Neuronal stem cell (in vitro differentiated cells): ENCODE measurements at regions not wholly inside any gene's neighbourhood (a gene's known extent, or its start where the extent isn't known, plus 50 kb on each side); places are given as distances from the start of the nearest gene placed in this dataset.
"Not testable (repeated sequence)": the region's sequence is repeated elsewhere in the genome, so short reads cannot be mapped to it uniquely, and the experiment has no call there.

Experiments
- DNase-seq: peaks from one replicate; pipeline ENCODE4 v3.0.0-alpha.2; 2013; ENCODE audit warnings: low spot score
- H2AFZ ChIP-seq: one replicate; pipeline ENCODE4 v1.6.1; 2013; ENCODE audit warnings: mild to moderate bottlenecking, low read length, inconsistent platforms
- H2AK5ac ChIP-seq: 2 replicates; pipeline ENCODE4 v1.6.1; 2013; ENCODE audit warnings: low read depth, mild to moderate bottlenecking, inconsistent platforms, low read length, moderate library complexity, mixed read lengths
- H2BK120ac ChIP-seq: 2 replicates; pipeline ENCODE4 v1.6.1; 2013; ENCODE audit warnings: low read depth, mild to moderate bottlenecking, inconsistent platforms, low read length, moderate library complexity, mixed read lengths
- H2BK12ac ChIP-seq: one replicate; pipeline ENCODE4 v1.6.1; 2013; ENCODE audit warnings: low read length, inconsistent platforms
- H2BK15ac ChIP-seq: 2 replicates; pipeline ENCODE4 v1.6.1; 2013; ENCODE audit warnings: mild to moderate bottlenecking, low read length, inconsistent platforms, mixed read lengths
- H2BK5ac ChIP-seq: one replicate; pipeline ENCODE4 v1.6.1; 2013; ENCODE audit warnings: inconsistent platforms, mild to moderate bottlenecking, low read length, moderate library complexity
- H3K14ac ChIP-seq: one replicate; pipeline ENCODE4 v1.6.1; 2013; ENCODE audit warnings: low read length, inconsistent platforms
- H3K18ac ChIP-seq: 2 replicates; pipeline ENCODE4 v1.6.1; 2013; ENCODE audit warnings: low read length, inconsistent platforms
- H3K23ac ChIP-seq: 2 replicates; pipeline ENCODE4 v1.6.1; 2013; ENCODE audit warnings: low read depth, mild to moderate bottlenecking, mixed read lengths, low read length, inconsistent platforms; ENCODE audit not compliant: poor library complexity
- H3K27ac ChIP-seq: replicated peaks from 3 replicates; pipeline ENCODE4 v1.5.1; 2013; ENCODE audit warnings: low read length, inconsistent platforms
- H3K27me3 ChIP-seq, 3 experiments: 2 replicates each; pipeline ENCODE4 v1.6.1; 2013; ENCODE audit warnings: low read length in 3 of 3, mild to moderate bottlenecking in 2 of 3, inconsistent platforms in 1 of 3, low read depth in 1 of 3, mixed read lengths in 1 of 3, moderate library complexity in 1 of 3; ENCODE audit not compliant: control insufficient read depth in 3 of 3, insufficient read depth in 3 of 3
- H3K36me3 ChIP-seq, 2 donors: replicated peaks in 1 of 2; 2 replicates each; pipeline ENCODE4 v1.6.1; 2013; ENCODE audit warnings: low read length in 2 of 2; ENCODE audit not compliant: control insufficient read depth in 2 of 2, insufficient read depth in 2 of 2
- H3K4ac ChIP-seq: 2 replicates; pipeline ENCODE4 v1.6.1; 2013; ENCODE audit warnings: inconsistent platforms, mild to moderate bottlenecking, low read length, moderate library complexity
- H3K4me1 ChIP-seq, 2 donors: 1 replicate in 1 of 2; 2 replicates in 1 of 2; pipeline ENCODE4 v1.6.1; 2013; ENCODE audit warnings: low read length in 2 of 2, low read depth in 1 of 2; ENCODE audit not compliant: control insufficient read depth in 2 of 2, insufficient read depth in 1 of 2
- H3K4me2 ChIP-seq: one replicate; pipeline ENCODE4 v1.6.1; 2013; ENCODE audit warnings: mild to moderate bottlenecking, low read length, inconsistent platforms; ENCODE audit not compliant: insufficient read depth, poor library complexity, severe bottlenecking
- H3K4me3 ChIP-seq, 2 donors: 2 replicates each; pipeline ENCODE4 v1.5.1; 2013; ENCODE audit warnings: low read length in 2 of 2, mild to moderate bottlenecking in 2 of 2, inconsistent platforms in 1 of 2, moderate library complexity in 1 of 2
- H3K79me1 ChIP-seq: one replicate; pipeline ENCODE4 v1.6.1; 2013; ENCODE audit warnings: low read depth, mild to moderate bottlenecking, inconsistent platforms, low read length, moderate library complexity
- H3K9ac ChIP-seq: one replicate; pipeline ENCODE4 v1.6.1; 2013; ENCODE audit warnings: mild to moderate bottlenecking, low read depth, low read length, inconsistent platforms; ENCODE audit not compliant: poor library complexity
- H3K9me3 ChIP-seq, 2 donors: replicated peaks in 1 of 2; 2 replicates each; pipeline versions ENCODE3 to v1.6.1; 2013; ENCODE audit warnings: low read length in 2 of 2, mild to moderate bottlenecking in 2 of 2, inconsistent platforms in 1 of 2, low read depth in 1 of 2, mixed read lengths in 1 of 2, moderate library complexity in 1 of 2; ENCODE audit not compliant: control insufficient read depth in 2 of 2, insufficient read depth in 1 of 2
- H4K8ac ChIP-seq: one replicate; pipeline ENCODE4 v1.6.1; 2013; ENCODE audit warnings: low read depth, mild to moderate bottlenecking, inconsistent platforms, low read length, moderate library complexity
- H4K91ac ChIP-seq: one replicate; pipeline ENCODE4 v1.6.1; 2013; ENCODE audit warnings: low read length, low read depth, mild to moderate bottlenecking, inconsistent platforms; ENCODE audit not compliant: poor library complexity
- WGBS, 2 donors: extraction: QIAGEN DNeasy Blood & Tissue Kit; methylation state at CpG; one replicate each; pipeline ENCODE4 v1.1.7; 2013; ENCODE audit warnings: missing lambda C conversion rate in 2 of 2, mixed read lengths in 1 of 2; ENCODE audit not compliant: insufficient read length in 2 of 2, insufficient replicate concordance in 1 of 2; ENCODE audit errors: extremely low coverage in 2 of 2; 5-methylcytosine and 5-hydroxymethylcytosine counted together

DNA sequence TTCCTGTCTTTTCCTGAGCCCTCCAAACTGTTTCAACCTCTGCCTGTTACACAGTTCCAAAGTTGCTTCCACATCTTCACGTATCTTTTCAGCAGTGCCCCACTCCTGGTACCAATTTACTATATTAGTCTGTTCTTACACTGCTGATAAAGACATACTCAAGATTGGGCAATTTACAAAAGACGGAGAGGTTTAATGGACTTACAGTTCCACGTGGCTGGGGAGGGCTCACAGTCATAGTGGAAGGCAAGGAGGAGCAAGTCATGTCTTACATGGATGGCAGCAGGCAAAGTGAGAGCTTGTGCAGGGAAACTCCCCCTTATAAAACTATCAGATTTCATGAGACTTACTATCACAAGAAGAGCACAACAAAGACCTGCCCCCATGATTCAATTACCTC is 57.3 kb upstream of the NAMPT start:
- H3K79me1 ChIP-seq, H3K23ac ChIP-seq, H3K4me1 ChIP-seq, H3K18ac ChIP-seq, H2BK12ac ChIP-seq, H3K4me2 ChIP-seq, H3K9me3 ChIP-seq, H2BK120ac ChIP-seq, H2BK5ac ChIP-seq, H3K36me3 ChIP-seq, H3K27ac ChIP-seq, H2BK15ac ChIP-seq, H2AK5ac ChIP-seq, DNase-seq, H3K4ac ChIP-seq, H3K27me3 ChIP-seq, H3K14ac ChIP-seq, H3K9ac ChIP-seq, H4K8ac ChIP-seq, H2AFZ ChIP-seq, H3K4me3 ChIP-seq, H4K91ac ChIP-seq: not testable (repeated sequence)
- no CpG with 5 or more reads among the region's 3 CpGs for WGBS, 2 donors

DNA sequence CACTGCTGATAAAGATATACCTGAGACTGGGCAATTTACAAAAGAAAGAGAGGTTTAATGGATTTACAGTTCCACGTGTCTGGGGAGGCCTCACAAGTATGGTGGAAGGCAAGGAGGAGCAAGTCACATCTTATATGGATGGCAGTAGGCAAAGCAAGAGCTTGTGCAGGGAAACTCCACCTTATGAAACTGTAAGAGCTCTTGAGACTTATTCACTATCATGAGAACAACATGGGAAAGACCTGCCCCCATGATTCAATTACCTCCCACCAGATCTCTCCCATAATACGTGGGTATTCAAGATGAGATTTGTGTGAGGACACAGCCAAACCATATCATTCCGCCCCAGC is 55.4 kb upstream of the NAMPT start:
- H3K18ac ChIP-seq, H3K9me3 ChIP-seq, H4K91ac ChIP-seq: not testable (repeated sequence)

DNA sequence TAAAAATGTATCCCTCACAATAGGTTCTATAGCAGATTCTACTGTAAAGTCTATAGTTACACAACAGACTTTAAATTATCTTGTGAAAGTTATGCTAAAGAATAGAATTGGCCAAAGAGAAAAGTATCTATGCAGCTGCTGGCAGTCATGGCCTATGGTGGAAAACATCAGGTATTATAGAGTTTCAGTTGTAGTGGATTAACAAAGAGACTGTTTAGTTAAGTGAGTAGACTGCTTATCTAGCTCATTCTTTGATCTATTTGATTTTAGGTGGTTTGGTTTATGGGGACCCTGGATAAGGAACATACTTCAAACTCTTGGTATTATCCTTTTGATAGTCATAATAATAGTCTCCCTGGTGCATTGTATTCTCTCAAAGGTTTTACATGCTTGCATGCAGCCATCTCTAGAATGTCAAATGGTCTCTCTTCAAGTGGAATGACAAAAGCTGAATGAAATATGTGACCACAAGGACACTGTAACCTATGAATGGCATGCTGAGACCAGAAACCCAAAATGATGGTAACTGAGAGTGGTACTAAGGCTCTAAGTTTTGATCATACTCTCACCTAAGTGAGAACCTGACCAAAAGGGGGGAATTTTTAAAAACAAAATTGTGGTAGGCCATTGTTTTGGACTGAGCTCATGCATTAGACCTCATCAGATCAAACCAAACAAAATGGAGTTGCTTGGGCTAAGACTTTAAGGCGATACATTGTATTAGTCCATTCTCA is 54.9 kb upstream of the NAMPT start:
- Histone ChIP-seq H3K4ac (no peak overlapping the region), H3K23ac (no peak overlapping the region), H4K8ac (no peak overlapping the region), H3K18ac (no peak overlapping the region), H2BK15ac (no peak overlapping the region), H2AFZ (no peak overlapping the region), H3K4me3 (no peak overlapping the region), H2BK120ac (no peak overlapping the region), H3K9me3 (peaks cover 0 to 1% of the 10 kb centered on the region in 2 donors), H2BK5ac (no peak overlapping the region), H3K9ac (no peak overlapping the region), H4K91ac (no peak overlapping the region), H2AK5ac (no peak overlapping the region), H3K79me1 (no peaks in the 10 kb centered on the region), H3K4me2 (no peak overlapping the region), H3K4me1 (no peaks in the 10 kb centered on the region), H2BK12ac (no peak overlapping the region), H3K36me3 (no peaks in the 10 kb centered on the region), H3K27ac (no peak overlapping the region), H3K27me3 (no peaks in the 10 kb centered on the region), H3K14ac (no peak overlapping the region)
- DNase-seq: no peak
- no CpG with 5 or more reads among the region's 1 CpG for WGBS, 2 donors

More for the DNA sequence above, 55.4 kb upstream of the NAMPT start:
- not testable (repeated sequence) for H3K9ac ChIP-seq, H3K4me2 ChIP-seq, H3K4me3 ChIP-seq, H2BK12ac ChIP-seq, H3K4me1 ChIP-seq, H2BK15ac ChIP-seq, H2AK5ac ChIP-seq, H2AFZ ChIP-seq, H3K4ac ChIP-seq, H3K14ac ChIP-seq, H3K36me3 ChIP-seq, H3K27me3 ChIP-seq, H3K27ac ChIP-seq, H2BK5ac ChIP-seq, H2BK120ac ChIP-seq, H4K8ac ChIP-seq, H3K23ac ChIP-seq, DNase-seq, H3K79me1 ChIP-seq
- no CpG with 5 or more reads among the region's 3 CpGs for WGBS, 2 donors

DNA sequence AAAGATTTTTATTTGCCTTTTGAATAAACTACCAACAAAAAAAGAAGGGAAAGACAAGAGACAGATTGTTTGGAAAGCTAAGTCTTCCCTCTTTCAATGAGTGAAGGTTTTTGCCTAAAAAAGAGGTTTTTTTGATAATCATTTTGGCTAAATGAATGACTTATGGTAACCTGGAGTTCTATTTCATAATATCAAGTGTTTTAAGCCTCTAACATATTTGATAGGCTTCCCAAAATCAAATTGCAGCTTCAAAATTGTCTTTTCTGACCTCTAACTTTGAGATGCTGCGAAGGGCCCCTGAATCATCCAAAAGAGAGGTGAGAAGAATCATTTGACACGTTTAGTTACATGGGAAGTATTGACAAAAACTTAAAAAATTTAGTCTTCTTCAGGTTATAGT is 53.0 kb upstream of the NAMPT start:
- no peak overlapping the region for H3K27ac ChIP-seq

More for the DNA sequence above, 53.0 kb upstream of the NAMPT start:
- no peak overlapping the region for H2BK12ac ChIP-seq
- H3K9ac ChIP-seq: no peak overlapping the region
- H4K8ac ChIP-seq: no peak overlapping the region
- H3K36me3 ChIP-seq: no peaks in the 10 kb centered on the region
- no peak overlapping the region for H3K4me2 ChIP-seq
- H3K27me3 ChIP-seq: no peaks in the 10 kb centered on the region
- H2AFZ ChIP-seq: no peak overlapping the region
- H2BK15ac ChIP-seq: no peak overlapping the region
- H2AK5ac ChIP-seq: no peak overlapping the region
- no peak overlapping the region for H4K91ac ChIP-seq
- DNase-seq: no peak
- no peak overlapping the region for H2BK120ac ChIP-seq
- WGBS, 2 donors: no CpG with 5 or more reads among the region's 2 CpGs
- H3K4me1 ChIP-seq: no peaks in the 10 kb centered on the region
- no peak overlapping the region for H3K23ac ChIP-seq
- H2BK5ac ChIP-seq: no peak overlapping the region
- H3K4me3 ChIP-seq: no peak overlapping the region
- peaks cover 0 to 1% of the 10 kb centered on the region in 2 donors for H3K9me3 ChIP-seq
- H3K14ac ChIP-seq: no peak overlapping the region
- H3K18ac ChIP-seq: no peak overlapping the region
- H3K79me1 ChIP-seq: no peaks in the 10 kb centered on the region
- H3K4ac ChIP-seq: no peak overlapping the region
